GM19467 (cell line): ENCODE measurements at regions not wholly inside any gene's neighbourhood (a gene's known extent, or its start where the extent isn't known, plus 50 kb on each side); places are given as distances from the start of the nearest gene placed in this dataset.

ENCODE experiments used
- ATAC-seq: cut with Tn5 transposase; IDR thresholded peaks from one replicate; pipeline ENCODE4 v1.9.1; 2021; ENCODE audit warnings: mild to moderate bottlenecking, moderate library complexity; ENCODE audit not compliant: unreplicated experiment

DNA sequence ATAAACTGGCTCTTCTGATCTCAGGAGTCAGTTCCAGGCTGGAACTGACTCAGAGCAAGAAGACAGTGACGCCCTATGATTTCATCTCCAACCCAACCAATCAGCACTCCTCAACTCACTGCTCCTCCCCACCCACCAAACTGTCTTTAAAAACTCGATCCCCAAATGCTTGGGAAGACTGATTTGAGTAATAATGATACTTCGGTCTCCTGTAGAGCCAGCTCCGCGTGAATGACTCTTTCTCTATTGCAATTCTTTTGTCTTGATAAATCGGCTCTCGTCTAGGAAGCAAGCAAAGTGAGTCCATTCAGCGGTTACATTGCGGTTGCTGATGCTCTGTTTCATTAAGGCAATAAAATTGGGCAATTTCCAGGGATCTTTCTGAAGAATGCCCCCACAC lies 1025.3 kb upstream of the CNTNAP5 start:
- ATAC-seq: no peak

DNA sequence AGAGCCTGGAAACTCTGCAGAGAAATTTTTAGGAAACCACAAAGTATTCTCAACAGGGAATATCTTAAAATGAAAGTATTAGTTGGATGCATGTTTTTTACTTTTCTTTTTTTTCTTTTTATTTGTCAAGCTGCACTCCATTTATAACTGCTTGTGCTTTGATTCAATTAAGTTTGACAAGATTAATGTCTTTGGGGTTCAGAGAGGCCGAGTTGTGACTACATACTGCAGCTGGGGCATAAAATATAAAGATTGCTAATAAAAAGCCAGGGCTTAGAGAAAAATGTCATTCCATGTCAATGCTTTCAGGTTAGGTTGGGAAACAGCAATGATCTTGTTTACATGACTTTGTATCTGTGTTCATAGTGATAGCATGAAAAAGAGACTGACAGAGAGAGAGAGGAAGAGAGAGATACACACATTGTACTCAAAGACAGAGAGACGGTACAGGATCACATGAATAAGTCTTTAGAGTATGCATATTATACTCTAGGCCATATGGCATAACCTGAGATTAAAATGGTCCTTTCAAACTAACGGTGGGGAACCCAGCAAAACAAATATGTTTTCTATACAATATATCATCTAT lies 1022.3 kb upstream of the CNTNAP5 start:
- no peak for ATAC-seq

DNA sequence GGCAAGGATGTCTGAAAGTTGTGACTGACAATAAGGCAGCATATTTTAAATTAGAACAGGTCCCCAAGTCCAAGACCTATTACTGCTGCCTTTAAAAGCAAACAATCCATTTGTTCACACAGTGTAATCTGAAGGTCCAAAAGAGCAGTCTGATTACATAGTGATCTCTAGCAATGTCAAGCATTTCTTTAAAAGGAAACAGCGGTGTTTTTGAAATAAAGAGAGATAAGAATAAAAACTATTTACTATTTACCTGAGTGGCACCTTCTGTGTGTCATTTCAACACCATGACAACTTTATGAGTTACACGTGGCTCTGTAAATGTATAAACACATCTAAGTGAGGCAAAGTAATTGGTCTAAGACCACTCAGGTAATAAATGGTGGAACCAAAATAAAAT lies 1009.9 kb upstream of the CNTNAP5 start:
- ATAC-seq: no peak

DNA sequence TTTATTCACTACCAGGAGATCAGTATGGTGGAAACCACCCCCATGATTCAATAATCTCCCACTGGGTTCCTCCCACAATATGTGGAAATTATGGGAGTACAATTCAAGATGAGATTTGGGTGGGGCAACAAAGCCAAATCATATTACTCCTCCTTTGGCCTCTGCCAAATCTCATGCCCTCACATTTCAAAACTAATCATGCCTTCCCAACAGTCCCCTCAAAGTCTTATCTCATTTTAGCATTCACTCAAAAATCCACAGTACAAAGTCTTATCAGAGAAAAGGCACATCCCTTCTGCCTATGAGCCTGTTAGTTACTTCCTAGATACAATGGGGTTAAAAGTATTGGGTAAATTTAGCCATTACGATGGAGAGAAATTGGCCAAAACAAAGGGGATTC lies 989.5 kb upstream of the CNTNAP5 start:
- ATAC-seq: no peak

DNA sequence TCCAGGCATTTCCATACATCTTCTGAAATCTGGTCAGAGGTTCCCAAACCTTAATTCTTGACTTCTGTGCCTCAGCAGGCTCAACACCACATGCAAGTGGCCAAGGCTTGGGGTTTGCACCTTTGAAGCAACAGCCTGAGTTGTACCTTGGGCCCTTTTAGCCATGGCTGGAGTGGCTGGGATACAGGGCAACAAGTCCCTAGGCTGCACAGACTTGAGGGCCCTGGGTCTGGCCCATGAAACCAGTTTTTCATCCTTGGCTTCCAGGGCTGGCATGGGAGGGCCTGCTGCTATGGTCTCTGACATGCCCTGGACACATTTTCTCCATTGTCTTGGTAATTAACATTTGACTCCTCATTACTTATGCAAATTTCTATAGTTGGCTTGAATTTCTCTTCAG lies 988.8 kb upstream of the CNTNAP5 start:
- no peak for ATAC-seq

DNA sequence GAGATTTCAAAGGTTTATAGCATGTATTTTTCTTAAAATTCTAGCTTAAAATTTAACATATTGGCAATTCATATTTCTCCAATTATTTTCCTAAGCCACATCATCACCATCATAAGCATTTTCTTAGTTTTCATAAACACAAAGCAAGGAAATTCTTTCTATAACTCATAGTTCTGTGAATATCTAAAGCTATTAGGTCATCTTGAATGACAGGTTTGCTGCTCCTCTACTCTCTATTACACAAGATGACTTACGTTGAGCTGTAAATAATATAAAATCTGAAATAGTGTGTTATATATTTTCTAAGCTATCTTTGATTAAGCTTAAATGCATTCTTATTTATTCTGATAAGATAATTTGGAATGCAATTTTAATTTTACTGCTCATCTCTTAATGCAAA lies 984.6 kb upstream of the CNTNAP5 start:
- ATAC-seq: no peak

DNA sequence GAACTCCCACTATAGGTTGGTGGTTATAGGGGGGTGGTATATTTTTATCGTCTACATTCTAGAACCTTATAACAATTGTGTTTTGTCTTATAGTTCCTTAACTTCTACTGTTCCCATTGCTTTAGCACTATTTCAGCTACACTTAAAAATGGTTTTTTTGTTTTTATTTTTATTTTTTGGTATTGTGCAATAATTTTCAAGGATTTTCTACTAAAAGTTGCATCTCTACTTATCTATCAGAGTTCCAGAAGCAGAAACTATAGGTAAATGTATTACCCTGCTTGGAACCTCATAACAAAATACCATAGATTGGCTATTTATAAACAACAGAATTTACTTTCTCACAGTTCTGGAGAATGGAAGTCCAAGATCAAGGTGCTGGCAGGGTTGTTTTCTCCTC lies 981.6 kb upstream of the CNTNAP5 start:
- ATAC-seq: no peak

- ATAC-seq: no peak
These were observed 979.4 kb upstream of the CNTNAP5 start for GRCh38 chr2:123045713-123046112.

DNA sequence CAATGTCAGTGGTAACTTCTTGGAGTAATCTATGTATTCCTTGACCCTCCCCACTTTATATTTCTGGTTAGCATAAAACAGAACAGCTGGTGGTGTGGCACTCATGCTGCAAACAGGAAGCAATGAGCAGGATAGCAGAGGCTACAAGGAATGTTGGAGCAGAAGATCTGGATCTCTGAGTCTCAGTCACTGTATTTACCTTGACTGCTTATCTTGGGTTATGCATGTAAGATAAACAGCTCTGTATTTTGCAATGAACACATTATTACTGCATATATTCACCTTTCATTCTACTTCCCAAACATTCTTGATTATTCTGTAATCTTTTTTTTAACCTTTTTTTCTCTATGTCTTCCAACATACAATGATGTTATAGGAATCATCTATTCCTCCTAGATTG lies 977.9 kb upstream of the CNTNAP5 start:
- ATAC-seq: no peak

- ATAC-seq: no peak
These were observed 974.0 kb upstream of the CNTNAP5 start for GRCh38 chr2:123051136-123051535.

DNA sequence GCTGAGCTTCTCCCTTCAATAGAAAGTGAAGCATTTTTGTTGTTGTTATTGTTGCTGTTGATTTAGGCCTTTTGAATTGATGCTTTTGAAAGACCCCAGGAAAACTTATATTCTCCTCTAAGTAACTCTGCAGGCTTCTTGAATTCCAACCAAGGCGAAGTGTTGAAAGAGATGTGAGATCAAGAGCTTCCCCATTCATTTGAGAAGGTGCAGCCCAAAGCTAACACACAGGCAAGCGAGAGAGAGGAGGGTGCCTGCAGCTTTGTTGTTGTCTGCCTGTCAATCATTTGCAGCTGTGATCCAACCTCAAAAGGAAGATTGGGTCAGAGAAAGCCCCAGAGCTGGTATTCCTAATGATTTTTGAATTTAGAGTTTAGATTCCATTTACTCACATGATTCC lies 963.6 kb upstream of the CNTNAP5 start:
- no peak for ATAC-seq

DNA sequence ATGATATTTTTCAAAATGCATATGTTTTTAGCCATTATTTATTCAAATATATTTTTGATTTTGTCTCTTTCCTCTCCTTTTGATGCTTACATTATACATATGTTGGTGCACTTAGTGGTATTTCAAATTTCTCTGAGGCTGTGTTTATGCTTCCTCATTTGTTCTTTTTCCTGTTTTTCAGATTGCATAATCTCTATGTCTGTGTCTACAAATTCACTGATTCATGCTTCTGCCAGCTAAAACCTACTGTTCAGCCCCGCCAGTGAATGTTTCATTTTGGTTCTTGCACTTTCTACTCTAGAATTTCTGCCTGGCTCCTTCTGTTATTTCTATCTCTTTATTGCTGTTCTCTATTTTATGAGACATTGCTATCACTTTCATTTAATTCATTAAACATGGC lies 951.7 kb upstream of the CNTNAP5 start:
- no peak for ATAC-seq

GRCh38 chr2:123073956-123074355 lies 951.1 kb upstream of the CNTNAP5 start:
- no peak for ATAC-seq

DNA sequence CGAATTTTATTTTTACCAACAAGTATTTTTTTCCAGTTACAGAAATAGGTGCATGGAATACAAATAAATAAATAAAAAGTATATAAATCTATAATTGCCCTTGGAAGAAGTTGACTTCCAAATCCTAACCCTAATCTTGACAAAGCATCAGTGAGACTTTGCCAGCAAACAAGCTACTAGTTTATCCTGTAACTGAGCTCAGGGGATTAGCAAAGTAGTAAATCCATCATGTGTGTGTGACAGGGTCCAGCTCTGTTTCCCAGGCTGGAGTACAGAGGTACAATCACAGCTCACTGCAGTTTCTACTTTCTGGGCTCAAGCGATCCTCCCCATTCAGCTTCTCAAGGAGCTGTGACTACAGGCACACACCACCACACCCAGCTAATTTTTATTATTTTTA lies 948.0 kb upstream of the CNTNAP5 start:
- no peak for ATAC-seq

DNA sequence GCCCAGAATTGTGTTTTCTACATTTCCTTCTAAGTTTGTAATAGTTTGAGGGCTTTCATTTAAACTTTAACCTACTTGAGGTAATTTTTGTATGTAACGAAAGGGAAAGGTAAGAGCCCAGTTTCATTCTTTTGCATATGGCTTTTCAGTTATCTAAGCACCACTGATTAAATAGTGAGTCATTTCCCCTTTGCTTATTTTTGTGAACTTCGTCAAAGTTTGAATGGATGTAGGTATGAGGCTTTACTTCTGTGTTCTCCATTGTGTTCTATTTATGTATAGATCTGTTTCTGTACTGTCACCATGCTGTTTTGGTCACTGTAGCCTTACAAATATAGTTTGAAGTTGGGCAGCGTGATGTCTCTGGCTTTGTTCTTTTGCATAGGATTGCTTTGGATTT lies 944.8 kb upstream of the CNTNAP5 start:
- ATAC-seq: peak; percentile 81

DNA sequence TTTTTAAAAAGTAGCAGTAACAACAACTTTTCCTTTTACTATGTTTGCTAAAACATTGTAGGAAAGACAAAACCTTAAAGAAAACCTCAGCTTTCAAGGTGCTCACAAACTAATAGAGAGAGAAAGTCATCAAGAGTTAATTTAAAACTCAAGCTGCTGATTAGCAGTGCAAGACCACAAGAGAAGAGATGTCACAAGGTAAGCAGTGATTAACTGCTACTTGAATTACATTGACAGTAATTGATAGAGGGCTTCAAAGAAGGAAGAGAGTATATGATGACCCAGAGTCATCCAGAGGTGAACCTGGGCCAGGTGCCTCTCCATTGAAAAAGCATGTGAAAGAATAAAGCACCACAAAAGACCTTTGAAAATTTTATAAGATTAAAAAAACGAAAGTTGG lies 939.6 kb upstream of the CNTNAP5 start:
- ATAC-seq: no peak

GRCh38 chr2:123086613-123087385 lies 938.3 kb upstream of the CNTNAP5 start:
- no peak for ATAC-seq

DNA sequence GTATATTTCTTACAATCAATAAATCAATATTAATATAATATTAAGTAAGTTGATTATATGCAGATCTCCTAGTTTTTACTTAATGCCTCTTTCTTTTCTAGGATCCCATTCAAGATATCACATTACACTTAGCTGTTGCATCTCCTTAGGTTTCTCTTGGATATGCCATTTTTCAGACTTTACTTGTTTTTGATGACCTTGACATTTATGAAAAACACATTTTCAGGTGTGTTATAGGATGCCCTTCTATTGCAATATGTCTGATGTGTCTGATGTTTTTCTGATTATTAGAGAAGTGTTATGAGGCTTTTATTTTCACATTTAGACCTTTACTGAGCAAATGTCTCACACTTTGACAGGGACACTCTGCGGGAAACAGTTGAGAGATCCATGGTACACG lies 933.6 kb upstream of the CNTNAP5 start:
- no peak for ATAC-seq

DNA sequence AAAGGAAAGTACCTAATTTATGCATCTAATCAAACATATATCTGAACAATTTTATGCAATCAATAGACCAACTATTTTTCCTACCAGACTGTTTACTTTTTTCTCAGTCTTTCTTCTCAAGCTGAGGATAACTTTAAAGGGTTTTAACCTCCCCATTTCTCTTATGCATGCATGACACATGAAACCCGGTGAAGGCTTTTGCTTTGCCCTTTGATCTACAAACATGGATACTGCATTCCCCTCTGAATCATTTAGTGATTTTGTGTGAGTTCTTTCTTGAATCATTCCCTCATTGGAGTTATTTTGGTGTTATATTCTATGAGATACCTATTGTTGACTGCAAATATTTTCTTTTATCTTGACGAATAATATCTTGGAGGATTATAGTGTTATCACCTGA lies 931.9 kb upstream of the CNTNAP5 start:
- ATAC-seq: no peak

DNA sequence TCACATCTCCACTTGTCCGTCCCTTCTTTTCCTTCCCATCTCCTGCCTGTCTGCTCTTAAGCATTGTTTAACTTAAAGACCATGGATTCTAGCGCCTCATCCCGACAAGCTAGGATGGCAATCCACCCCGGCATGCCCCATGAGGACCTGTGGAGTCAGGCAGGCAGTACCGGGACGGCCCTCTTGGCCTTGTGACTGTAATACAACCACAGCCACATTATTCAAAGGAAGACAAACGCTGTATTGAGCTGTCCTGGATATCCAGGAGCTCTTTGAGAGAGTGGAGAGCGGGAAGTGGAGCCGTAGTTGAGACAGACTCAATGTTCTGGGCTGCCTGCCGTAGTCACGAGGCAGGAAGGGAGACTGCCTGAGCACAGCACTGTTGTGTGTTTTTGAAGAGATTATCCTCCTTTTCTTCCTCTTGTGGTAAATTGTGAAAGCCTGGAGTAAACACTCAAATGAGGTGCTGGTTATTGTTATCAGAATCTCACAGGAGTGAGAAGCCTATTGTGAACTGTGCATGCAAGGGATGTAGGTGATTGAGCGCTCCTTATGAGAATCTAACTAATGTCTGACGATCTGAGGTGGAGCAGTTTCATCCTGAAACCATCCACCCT lies 929.8 kb upstream of the CNTNAP5 start:
- ATAC-seq: no peak

DNA sequence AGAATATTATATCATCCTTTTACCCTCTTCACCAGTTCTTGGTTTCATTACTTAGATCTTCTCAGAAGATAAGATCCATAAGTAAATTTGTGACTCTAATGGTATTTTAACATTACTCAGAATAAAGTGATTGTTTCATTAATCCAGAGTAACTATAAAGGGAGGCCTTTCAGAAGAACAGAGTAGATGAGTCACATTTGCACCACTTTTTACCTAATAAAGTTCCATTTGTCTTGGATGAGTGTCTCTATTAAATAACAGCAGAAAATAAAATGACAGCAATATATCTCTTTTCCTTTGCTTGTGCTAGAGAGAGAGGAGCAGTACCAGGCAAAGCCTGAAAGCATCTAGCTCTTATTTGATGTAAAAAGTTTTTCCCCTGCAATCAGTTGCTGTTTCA lies 926.5 kb upstream of the CNTNAP5 start:
- ATAC-seq: no peak

DNA sequence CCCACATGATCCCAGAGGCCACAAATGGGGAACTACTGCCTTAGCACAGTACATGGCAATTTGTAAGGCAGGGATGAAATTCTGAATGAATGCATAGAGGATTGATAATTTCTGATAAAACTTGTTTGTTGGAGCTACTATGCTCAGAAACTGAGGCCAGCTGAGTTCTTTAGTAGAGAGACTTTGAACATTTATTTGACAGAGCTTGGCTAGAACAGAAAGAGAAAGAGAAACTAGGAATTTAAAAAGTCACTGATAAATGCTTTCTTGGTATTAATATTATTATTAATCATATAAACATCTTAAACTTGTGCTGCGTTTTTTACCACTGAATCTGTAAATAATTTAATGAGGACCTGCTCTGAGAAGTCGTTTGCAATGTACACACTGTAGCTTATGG lies 923.7 kb upstream of the CNTNAP5 start:
- ATAC-seq: no peak

- ATAC-seq: no peak
These were observed 921.2 kb upstream of the CNTNAP5 start for GRCh38 chr2:123103902-123104301.
